SH-SY5Y (cell line): ENCODE measurements at regions not wholly inside any gene's neighbourhood (a gene's known extent, or its start where the extent isn't known, plus 50 kb on each side); places are given as distances from the start of the nearest gene placed in this dataset.

Experiments
- GATA2 ChIP-seq: IDR thresholded peaks from 2 replicates; pipeline ENCODE4 v1.6.1; 2011; ENCODE audit warnings: mild to moderate bottlenecking, low read depth, low read length
- GATA3 ChIP-seq: IDR thresholded peaks from 2 replicates; pipeline ENCODE4 v1.6.1; 2011; ENCODE audit warnings: low read depth, mild to moderate bottlenecking, low read length, moderate library complexity

DNA sequence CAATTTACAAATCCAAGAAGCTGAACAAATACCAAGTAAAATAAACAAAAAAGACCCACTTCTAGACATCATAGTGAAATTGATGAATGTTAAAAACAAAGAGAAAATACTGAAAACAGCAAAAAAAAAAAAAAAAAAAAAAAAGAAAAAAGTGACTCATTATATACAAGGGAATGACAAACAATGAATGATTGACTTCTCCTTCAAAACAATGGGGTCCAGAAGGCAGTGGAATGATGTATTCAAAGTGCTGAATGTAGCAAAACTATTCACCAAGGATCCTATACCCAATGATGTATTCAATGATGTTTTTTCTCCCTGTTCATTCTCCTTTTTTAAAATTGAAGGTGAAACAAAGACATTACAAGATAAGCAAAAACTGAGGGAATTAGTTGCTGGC lies 650.0 kb downstream of the UTRN start:
- TF ChIP-seq GATA2: no peak
- no peak for TF ChIP-seq GATA3
